ENCODE measurements at regions not wholly inside any gene's neighbourhood (a gene's known extent, or its start where the extent isn't known, plus 50 kb on each side); places are given as distances from the start of the nearest gene placed in this dataset.

DNA sequence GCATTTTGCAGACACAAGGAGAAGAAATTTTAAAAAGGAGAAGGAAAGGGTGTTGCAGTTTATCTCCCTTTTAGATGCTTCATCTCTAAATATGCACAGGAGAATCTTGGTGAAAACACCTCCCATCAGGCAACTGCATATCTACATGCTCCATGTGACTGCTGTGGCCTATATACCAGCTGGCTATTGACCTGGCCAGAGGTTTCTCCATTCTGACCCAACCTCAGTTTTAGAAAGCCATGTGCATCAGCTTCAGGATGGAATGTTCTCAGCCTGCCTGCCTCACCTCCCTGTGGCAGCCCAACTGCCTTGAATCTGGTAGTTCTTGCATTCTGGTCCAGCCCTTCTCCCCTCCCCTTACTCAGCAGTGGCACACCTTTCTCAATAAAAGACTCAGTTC lies 1958.8 kb upstream of the CELF4 start:
- TF ChIP-seq, protein P1, sequence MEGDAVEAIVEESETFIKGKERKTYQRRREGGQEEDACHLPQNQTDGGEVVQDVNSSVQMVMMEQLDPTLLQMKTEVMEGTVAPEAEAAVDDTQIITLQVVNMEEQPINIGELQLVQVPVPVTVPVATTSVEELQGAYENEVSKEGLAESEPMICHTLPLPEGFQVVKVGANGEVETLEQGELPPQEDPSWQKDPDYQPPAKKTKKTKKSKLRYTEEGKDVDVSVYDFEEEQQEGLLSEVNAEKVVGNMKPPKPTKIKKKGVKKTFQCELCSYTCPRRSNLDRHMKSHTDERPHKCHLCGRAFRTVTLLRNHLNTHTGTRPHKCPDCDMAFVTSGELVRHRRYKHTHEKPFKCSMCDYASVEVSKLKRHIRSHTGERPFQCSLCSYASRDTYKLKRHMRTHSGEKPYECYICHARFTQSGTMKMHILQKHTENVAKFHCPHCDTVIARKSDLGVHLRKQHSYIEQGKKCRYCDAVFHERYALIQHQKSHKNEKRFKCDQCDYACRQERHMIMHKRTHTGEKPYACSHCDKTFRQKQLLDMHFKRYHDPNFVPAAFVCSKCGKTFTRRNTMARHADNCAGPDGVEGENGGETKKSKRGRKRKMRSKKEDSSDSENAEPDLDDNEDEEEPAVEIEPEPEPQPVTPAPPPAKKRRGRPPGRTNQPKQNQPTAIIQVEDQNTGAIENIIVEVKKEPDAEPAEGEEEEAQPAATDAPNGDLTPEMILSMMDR (IDR thresholded peaks at IDR 0.05; ENCODE audit: low read length): no peak
- no peak for TF ChIP-seq EZH2 (IDR thresholded peaks at IDR 0.05; ENCODE audit: borderline replicate concordance, low read length)
